OCI-LY7 (cell line): ENCODE measurements at regions not wholly inside any gene's neighbourhood (a gene's known extent, or its start where the extent isn't known, plus 50 kb on each side); places are given as distances from the start of the nearest gene placed in this dataset.

Source experiments
- BruUV-seq: library from RNA; stranded (reverse); fragments of 400-500 nt; replicated peaks from 2 replicates; lab custom pipeline; 2021; lab: Mats Ljungman, UMichigan
- CTCF ChIA-PET: fragments of 300-600 bp; sonication (Branson Sonifier 250); formaldehyde crosslinking; loops from one replicate; lab custom pipeline; 2022; ENCODE audit warnings: antibody characterized with exemption; ENCODE audit not compliant: unreplicated experiment; lab: Charles Lee
- POLR2A ChIA-PET: fragments of 300-600 bp; sonication (Branson Sonifier 250); formaldehyde crosslinking; loops from one replicate; lab custom pipeline; 2022; ENCODE audit warnings: antibody characterized with exemption; lab: Charles Lee
- DNase-seq: peaks from one replicate; pipeline ENCODE4 v3.0.0-alpha.2; 2015; ENCODE audit warnings: low spot score
- H2AFZ ChIP-seq: fragments of 200-600 bp; sonication (generic), shearing (Covaris generic); 2 replicates; pipeline ENCODE4 v1.6.1; 2014; ENCODE audit warnings: mild to moderate bottlenecking, antibody characterized with exemption, low read length, moderate library complexity
- H3K27ac ChIP-seq: fragments of 200-600 bp; sonication (generic); 2 replicates; pipeline ENCODE4 v1.5.1; 2014; ENCODE audit warnings: mixed run types, low read depth, mild to moderate bottlenecking, moderate library complexity, low read length, inconsistent platforms; ENCODE audit not compliant: poor library complexity, severe bottlenecking
- H3K36me3 ChIP-seq: fragments of 200-600 bp; sonication (generic); 2 replicates; pipeline ENCODE4 v1.6.1; 2014; ENCODE audit warnings: mild to moderate bottlenecking, antibody characterized with exemption, low read length, moderate library complexity, mixed read lengths; ENCODE audit not compliant: insufficient read depth
- H3K4me1 ChIP-seq: fragments of 200-600 bp; sonication (generic); 2 replicates; pipeline ENCODE4 v1.5.1; 2014; ENCODE audit warnings: mild to moderate bottlenecking, low read length; ENCODE audit not compliant: insufficient read depth, poor library complexity, severe bottlenecking
- H3K4me2 ChIP-seq: fragments of 200-600 bp; sonication (generic); 2 replicates; pipeline ENCODE4 v1.6.1; 2014; ENCODE audit warnings: mild to moderate bottlenecking, low read length
- H3K4me3 ChIP-seq: fragments of 200-600 bp; sonication (generic); 2 replicates; pipeline ENCODE4 v1.5.1; 2014; ENCODE audit warnings: mild to moderate bottlenecking, low read depth, low read length; ENCODE audit not compliant: poor library complexity, severe bottlenecking
- H3K79me2 ChIP-seq: fragments of 200-600 bp; sonication (generic); 2 replicates; pipeline ENCODE4 v1.6.1; 2016; ENCODE audit warnings: low read depth, mild to moderate bottlenecking, low read length, moderate library complexity, mixed read lengths; ENCODE audit not compliant: insufficient read depth
- H3K9me2 ChIP-seq: fragments of 200-600 bp; sonication (generic); 2 replicates; pipeline ENCODE4 v1.6.1; 2016; ENCODE audit warnings: mild to moderate bottlenecking, low read length, mixed read lengths; ENCODE audit not compliant: insufficient read depth
- H3K9me3 ChIP-seq: fragments of 200-600 bp; sonication (generic); 2 replicates; pipeline ENCODE4 v1.6.1; 2014; ENCODE audit warnings: mild to moderate bottlenecking, mixed run types, low read length, mixed read lengths
- H4K20me1 ChIP-seq: fragments of 200-600 bp; sonication (generic); 2 replicates; pipeline ENCODE4 v1.6.1; 2014; ENCODE audit warnings: mild to moderate bottlenecking, antibody characterized with exemption, low read length, moderate library complexity, mixed read lengths; ENCODE audit not compliant: insufficient read depth
- EZH2phosphoT487 ChIP-seq: fragments of 200-600 bp; sonication (generic); IDR thresholded peaks from 2 replicates; pipeline ENCODE4 v1.6.1; 2018; ENCODE audit warnings: low read depth, borderline replicate concordance, mild to moderate bottlenecking, mixed run types, antibody characterized with exemption, low read length, moderate library complexity, mixed read lengths
- intact Hi-C: fragments of 100-400 bp; cut with micrococcal nuclease; formaldehyde crosslinking; loops from one replicate; pipeline ENCODE4 v1.10.0; 2022; ENCODE audit not compliant: unreplicated experiment
- TF ChIP-seq, protein P1 (sequence below): fragments of 200-600 bp; sonication (generic); conservative IDR thresholded peaks from 2 replicates; pipeline ENCODE4 v1.5.1; 2014; ENCODE audit warnings: mild to moderate bottlenecking, antibody characterized with exemption, low read length, moderate library complexity, mixed read lengths

DNA sequence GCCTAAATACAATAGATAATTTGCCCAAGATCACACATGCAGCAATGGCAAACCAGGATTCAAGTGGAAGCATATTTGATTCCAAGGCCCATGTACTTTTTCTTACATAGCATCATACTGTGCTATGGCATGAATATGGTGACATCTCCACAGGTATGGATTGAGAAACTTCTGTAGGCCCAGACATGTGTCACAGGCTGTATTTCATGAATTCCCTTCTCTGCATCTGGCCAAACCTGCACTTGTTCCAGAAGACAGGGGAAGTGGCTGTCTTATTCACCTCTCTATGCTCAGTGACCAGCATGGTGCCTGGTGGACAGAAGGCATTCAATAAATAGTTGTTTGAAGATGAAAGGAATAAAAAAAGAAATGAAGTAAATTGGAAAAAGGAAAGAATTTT, 77.3 kb upstream of the TMEM164 start:
- no peak for DNase-seq
- ChIA-PET CTCF (no interaction called here), POLR2A (no interaction called here)
- TF ChIP-seq EZH2phosphoT487: no peak
- TF ChIP-seq, protein P1, sequence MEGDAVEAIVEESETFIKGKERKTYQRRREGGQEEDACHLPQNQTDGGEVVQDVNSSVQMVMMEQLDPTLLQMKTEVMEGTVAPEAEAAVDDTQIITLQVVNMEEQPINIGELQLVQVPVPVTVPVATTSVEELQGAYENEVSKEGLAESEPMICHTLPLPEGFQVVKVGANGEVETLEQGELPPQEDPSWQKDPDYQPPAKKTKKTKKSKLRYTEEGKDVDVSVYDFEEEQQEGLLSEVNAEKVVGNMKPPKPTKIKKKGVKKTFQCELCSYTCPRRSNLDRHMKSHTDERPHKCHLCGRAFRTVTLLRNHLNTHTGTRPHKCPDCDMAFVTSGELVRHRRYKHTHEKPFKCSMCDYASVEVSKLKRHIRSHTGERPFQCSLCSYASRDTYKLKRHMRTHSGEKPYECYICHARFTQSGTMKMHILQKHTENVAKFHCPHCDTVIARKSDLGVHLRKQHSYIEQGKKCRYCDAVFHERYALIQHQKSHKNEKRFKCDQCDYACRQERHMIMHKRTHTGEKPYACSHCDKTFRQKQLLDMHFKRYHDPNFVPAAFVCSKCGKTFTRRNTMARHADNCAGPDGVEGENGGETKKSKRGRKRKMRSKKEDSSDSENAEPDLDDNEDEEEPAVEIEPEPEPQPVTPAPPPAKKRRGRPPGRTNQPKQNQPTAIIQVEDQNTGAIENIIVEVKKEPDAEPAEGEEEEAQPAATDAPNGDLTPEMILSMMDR: no peak
- Histone ChIP-seq H3K4me3 (no peak overlapping the region), H4K20me1 (no peaks in the 10 kb centered on the region), H3K79me2 (no peaks in the 10 kb centered on the region), H3K9me2 (no peaks in the 10 kb centered on the region), H3K27ac (no peak overlapping the region), H3K36me3 (no peaks in the 10 kb centered on the region), H3K4me2 (no peak overlapping the region), H3K9me3 (no peaks in the 10 kb centered on the region), H3K4me1 (no peaks in the 10 kb centered on the region), H2AFZ (no peak overlapping the region)
- no TSS peak for BruUV-seq
- intact Hi-C loops: no loop called here

DNA sequence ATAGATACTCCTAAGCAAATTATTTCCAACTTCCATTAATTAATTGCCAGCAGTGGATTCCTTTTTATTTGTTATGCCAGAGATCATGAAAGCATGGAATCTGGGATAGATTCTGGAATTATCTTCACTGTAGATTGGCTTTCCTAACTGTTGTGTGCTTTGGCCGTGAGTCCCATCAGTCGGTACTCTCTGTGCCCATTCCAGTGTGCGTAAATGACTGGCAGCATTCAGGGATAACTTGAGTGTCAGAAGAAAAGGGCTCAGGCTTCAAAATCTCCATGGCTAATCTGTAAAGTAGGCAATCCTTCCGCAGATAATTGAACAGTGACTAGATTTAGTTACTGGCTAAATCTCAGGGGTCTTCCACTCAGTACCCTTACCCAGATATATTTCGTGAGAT, 76.8 kb upstream of the TMEM164 start:
- TF ChIP-seq EZH2phosphoT487: no peak
- TF ChIP-seq, protein P1: no peak
- H2AFZ ChIP-seq: no peak overlapping the region
- no peaks in the 10 kb centered on the region for H3K79me2 ChIP-seq
- no peak overlapping the region for H3K4me3 ChIP-seq
- no peaks in the 10 kb centered on the region for H4K20me1 ChIP-seq
- intact Hi-C loops: no loop called here
- H3K4me1 ChIP-seq: no peaks in the 10 kb centered on the region
- H3K4me2 ChIP-seq: no peak overlapping the region
- DNase-seq: no peak
- H3K9me2 ChIP-seq: no peaks in the 10 kb centered on the region
- POLR2A ChIA-PET: no interaction called here
- H3K36me3 ChIP-seq: no peaks in the 10 kb centered on the region
- no peaks in the 10 kb centered on the region for H3K9me3 ChIP-seq
- H3K27ac ChIP-seq: no peak overlapping the region
- no TSS peak for BruUV-seq
- CTCF ChIA-PET: no interaction called here

DNA sequence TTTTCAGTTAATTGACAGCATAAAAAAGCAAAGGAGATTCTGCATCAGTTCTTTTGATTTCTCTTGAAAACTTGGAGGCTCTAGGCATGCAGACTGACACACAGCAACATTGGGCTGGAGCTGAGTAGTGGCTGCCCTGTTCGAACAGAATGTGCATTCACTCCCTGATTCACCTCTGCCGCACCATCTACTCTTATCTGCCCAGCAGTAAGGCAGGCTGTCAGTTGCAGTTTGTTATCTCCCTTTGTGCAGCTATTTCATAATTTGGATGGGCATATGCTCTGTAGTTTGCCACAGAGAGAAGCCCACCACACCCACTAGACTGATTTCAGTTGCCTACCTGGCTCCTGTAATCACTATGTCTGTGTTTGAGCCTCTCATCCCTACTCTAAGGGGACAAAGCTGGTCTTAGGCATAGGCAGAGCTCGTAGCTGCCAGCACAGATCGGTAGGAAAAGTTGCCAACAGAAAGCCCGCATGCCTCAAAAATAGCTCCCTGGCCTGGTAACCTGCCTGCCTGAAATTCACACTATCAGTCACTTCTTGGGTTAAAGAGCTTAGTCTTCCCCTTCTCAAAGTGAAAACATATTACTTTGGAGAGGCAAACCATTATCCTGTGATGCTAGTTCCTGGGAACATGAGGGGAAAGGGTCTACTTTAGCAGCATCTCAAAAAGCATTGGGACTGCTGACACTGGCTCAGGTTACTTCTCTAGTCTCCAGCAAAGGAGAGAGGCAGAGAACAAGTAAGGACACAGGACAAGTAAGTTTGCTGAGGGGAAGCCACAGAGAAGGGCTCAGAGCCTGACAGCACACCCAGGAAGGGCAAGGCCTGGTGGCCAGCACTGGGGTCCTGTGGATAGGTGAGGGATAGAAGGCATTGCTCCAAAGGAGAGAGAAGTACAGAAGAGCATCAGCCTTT, 75.9 kb upstream of the TMEM164 start:
- H2AFZ ChIP-seq: no peak overlapping the region
- H3K27ac ChIP-seq: no peak overlapping the region
- ChIA-PET POLR2A (no interaction called here), CTCF (no interaction called here)
- BruUV-seq: no TSS peak
- intact Hi-C loops: no loop called here
- H3K79me2 ChIP-seq: no peaks in the 10 kb centered on the region
- no peaks in the 10 kb centered on the region for H3K9me2 ChIP-seq
- DNase-seq: no peak
- H3K4me1 ChIP-seq: no peaks in the 10 kb centered on the region
- no peaks in the 10 kb centered on the region for H4K20me1 ChIP-seq
- H3K4me3 ChIP-seq: no peak overlapping the region
- no peak overlapping the region for H3K4me2 ChIP-seq
- H3K36me3 ChIP-seq: no peaks in the 10 kb centered on the region
- TF ChIP-seq, protein P1: no peak
- no peak for TF ChIP-seq EZH2phosphoT487
- H3K9me3 ChIP-seq: no peaks in the 10 kb centered on the region
